ENCODE measurements at regions not wholly inside any gene's neighbourhood (a gene's known extent, or its start where the extent isn't known, plus 50 kb on each side); places are given as distances from the start of the nearest gene placed in this dataset.

GRCh38 chr7:25295387-25295786, 67.1 kb upstream of the NPVF start:
- Histone ChIP-seq H3K27me3 (ENCODE audit: low read depth, low read length) (no peaks in the 10 kb centered on the region), H3K4me1 (ENCODE audit: low read length) (no peaks in the 10 kb centered on the region), H3K9ac (ENCODE audit: low read length) (no peak overlapping the region), H3K36me3 (replicated peaks; ENCODE audit: low read depth, low read length) (no peaks in the 10 kb centered on the region), H3K4me2 (ENCODE audit: low read length) (no peak overlapping the region), H3K79me2 (ENCODE audit: low read length) (no peaks in the 10 kb centered on the region), H3K9me3 (ENCODE audit: insufficient read depth, low read length) (no peaks in the 10 kb centered on the region), H2AFZ (ENCODE audit: low read depth, low read length) (no peak overlapping the region), H3K27ac (ENCODE audit: low read length) (no peak overlapping the region), H3K4me3 (ENCODE audit: low read length) (no peak overlapping the region), H4K20me1 (ENCODE audit: insufficient read depth, low read length) (no peaks in the 10 kb centered on the region)
- TF ChIP-seq EZH2phosphoT487 (IDR thresholded peaks at IDR 0.05; ENCODE audit: low read depth) = no peak
- TF ChIP-seq, protein P1, sequence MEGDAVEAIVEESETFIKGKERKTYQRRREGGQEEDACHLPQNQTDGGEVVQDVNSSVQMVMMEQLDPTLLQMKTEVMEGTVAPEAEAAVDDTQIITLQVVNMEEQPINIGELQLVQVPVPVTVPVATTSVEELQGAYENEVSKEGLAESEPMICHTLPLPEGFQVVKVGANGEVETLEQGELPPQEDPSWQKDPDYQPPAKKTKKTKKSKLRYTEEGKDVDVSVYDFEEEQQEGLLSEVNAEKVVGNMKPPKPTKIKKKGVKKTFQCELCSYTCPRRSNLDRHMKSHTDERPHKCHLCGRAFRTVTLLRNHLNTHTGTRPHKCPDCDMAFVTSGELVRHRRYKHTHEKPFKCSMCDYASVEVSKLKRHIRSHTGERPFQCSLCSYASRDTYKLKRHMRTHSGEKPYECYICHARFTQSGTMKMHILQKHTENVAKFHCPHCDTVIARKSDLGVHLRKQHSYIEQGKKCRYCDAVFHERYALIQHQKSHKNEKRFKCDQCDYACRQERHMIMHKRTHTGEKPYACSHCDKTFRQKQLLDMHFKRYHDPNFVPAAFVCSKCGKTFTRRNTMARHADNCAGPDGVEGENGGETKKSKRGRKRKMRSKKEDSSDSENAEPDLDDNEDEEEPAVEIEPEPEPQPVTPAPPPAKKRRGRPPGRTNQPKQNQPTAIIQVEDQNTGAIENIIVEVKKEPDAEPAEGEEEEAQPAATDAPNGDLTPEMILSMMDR (IDR thresholded peaks at IDR 0.05; ENCODE audit: low read depth, low read length) = no peak

GRCh38 chr7:25296086-25296485, 67.8 kb upstream of the NPVF start:
- Histone ChIP-seq H3K36me3 (replicated peaks; ENCODE audit: low read depth, low read length) (no peaks in the 10 kb centered on the region), H3K4me2 (ENCODE audit: low read length) (no peak overlapping the region), H3K4me1 (ENCODE audit: low read length) (no peaks in the 10 kb centered on the region), H3K9ac (ENCODE audit: low read length) (no peak overlapping the region), H3K27me3 (ENCODE audit: low read depth, low read length) (no peaks in the 10 kb centered on the region), H3K79me2 (ENCODE audit: low read length) (no peaks in the 10 kb centered on the region), H2AFZ (ENCODE audit: low read depth, low read length) (no peak overlapping the region), H3K9me3 (ENCODE audit: insufficient read depth, low read length) (no peaks in the 10 kb centered on the region), H3K4me3 (ENCODE audit: low read length) (no peak overlapping the region), H3K27ac (ENCODE audit: low read length) (no peak overlapping the region), H4K20me1 (ENCODE audit: insufficient read depth, low read length) (no peaks in the 10 kb centered on the region)
- no peak for TF ChIP-seq EZH2phosphoT487 (IDR thresholded peaks at IDR 0.05; ENCODE audit: low read depth)
- TF ChIP-seq, protein P1 (IDR thresholded peaks at IDR 0.05; ENCODE audit: low read depth, low read length) = no peak

GRCh38 chr7:25297278-25297677, 69.0 kb upstream of the NPVF start:
- Histone ChIP-seq H3K4me2 (ENCODE audit: low read length) (no peak overlapping the region), H3K4me3 (ENCODE audit: low read length) (no peak overlapping the region)

DNA sequence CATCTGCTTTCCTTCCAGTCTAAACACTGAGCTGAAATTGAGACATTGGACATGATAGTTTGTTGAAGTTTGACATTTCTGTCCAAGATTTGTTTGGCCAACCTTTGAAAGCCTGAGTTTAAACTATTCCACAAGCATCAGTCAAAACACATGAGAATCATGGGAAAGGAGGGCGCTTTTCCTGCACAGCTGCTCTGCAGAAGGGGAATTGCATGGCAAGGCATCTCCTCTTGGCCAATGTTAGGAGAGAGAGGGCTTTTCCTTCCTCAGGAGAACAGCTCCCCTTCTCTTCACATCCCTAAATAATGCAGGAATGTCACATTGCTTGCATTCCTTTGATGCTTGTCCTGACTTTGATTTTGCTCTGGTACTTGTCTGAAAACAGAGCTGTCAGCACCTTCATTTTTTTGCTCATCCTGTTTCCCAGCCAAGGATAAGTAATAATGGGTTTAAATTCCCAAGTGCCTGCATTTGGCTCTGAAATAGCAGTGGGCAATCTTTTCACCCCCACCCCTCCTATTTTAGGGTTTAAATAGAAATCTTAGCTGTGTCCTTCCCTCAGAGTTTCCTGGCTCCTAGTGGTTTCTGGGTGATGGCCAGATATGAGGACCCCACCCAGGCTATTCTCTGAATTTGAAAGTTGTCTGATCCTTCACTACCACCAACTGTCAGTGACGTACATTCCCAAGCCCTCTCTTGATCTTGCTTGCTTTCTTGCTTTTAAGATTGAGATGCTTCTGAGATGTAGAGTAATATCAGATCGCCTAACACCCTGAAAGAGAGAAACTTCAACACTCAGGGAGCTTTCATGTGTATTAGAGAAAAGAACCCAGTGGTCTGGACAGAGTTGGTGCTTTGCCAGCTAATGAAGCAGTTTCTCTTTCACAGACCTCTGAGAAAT, 75.2 kb upstream of the NPVF start:
- Histone ChIP-seq H3K4me2 (ENCODE audit: low read length) (no peak overlapping the region), H2AFZ (ENCODE audit: low read depth, low read length) (no peak overlapping the region), H3K4me3 (ENCODE audit: low read length) (no peak overlapping the region), H3K9me3 (ENCODE audit: insufficient read depth, low read length) (no peaks in the 10 kb centered on the region), H3K4me1 (ENCODE audit: low read length) (no peaks in the 10 kb centered on the region), H3K79me2 (ENCODE audit: low read length) (no peaks in the 10 kb centered on the region), H4K20me1 (ENCODE audit: insufficient read depth, low read length) (no peaks in the 10 kb centered on the region), H3K9ac (ENCODE audit: low read length) (no peak overlapping the region), H3K27me3 (ENCODE audit: low read depth, low read length) (no peaks in the 10 kb centered on the region), H3K36me3 (replicated peaks; ENCODE audit: low read depth, low read length) (no peaks in the 10 kb centered on the region), H3K27ac (ENCODE audit: low read length) (no peak overlapping the region)
- no peak for TF ChIP-seq EZH2phosphoT487 (IDR thresholded peaks at IDR 0.05; ENCODE audit: low read depth)
- TF ChIP-seq, protein P1 (IDR thresholded peaks at IDR 0.05; ENCODE audit: low read depth, low read length) = no peak

More at GRCh38 chr7:25297278-25297677, 69.0 kb upstream of the NPVF start:
- Histone ChIP-seq H2AFZ (ENCODE audit: low read depth, low read length) (no peak overlapping the region), H3K79me2 (ENCODE audit: low read length) (no peaks in the 10 kb centered on the region), H3K9me3 (ENCODE audit: insufficient read depth, low read length) (no peaks in the 10 kb centered on the region), H3K4me1 (ENCODE audit: low read length) (no peaks in the 10 kb centered on the region), H3K36me3 (replicated peaks; ENCODE audit: low read depth, low read length) (no peaks in the 10 kb centered on the region), H4K20me1 (ENCODE audit: insufficient read depth, low read length) (no peaks in the 10 kb centered on the region), H3K27ac (ENCODE audit: low read length) (no peak overlapping the region), H3K27me3 (ENCODE audit: low read depth, low read length) (no peaks in the 10 kb centered on the region), H3K9ac (ENCODE audit: low read length) (no peak overlapping the region)
- TF ChIP-seq, protein P1 (IDR thresholded peaks at IDR 0.05; ENCODE audit: low read depth, low read length) = no peak
- no peak for TF ChIP-seq EZH2phosphoT487 (IDR thresholded peaks at IDR 0.05; ENCODE audit: low read depth)

Data from OCI-LY3 (cell line).